ENCODE measurements at regions not wholly inside any gene's neighbourhood (a gene's known extent, or its start where the extent isn't known, plus 50 kb on each side); places are given as distances from the start of the nearest gene placed in this dataset.
"Not testable (repeated sequence)": the region's sequence is repeated elsewhere in the genome, so short reads cannot be mapped to it uniquely, and the experiment has no call there.

GRCh38 chr1:56118676-56119075 is 460.7 kb downstream of the PLPP3 start:
- DNase-seq (ENCODE audit: low read depth): not testable (repeated sequence)

GRCh38 chr1:56115701-56116100 is 463.7 kb downstream of the PLPP3 start:
- DNase-seq (ENCODE audit: low read depth): no peak

- no peak for DNase-seq (ENCODE audit: low read depth)
Observed at GRCh38 chr1:56113679-56114078, 465.7 kb downstream of the PLPP3 start.

- DNase-seq (ENCODE audit: low read depth): no peak
Observed at GRCh38 chr1:56107275-56107638, 472.1 kb downstream of the PLPP3 start.

- no peak for DNase-seq (ENCODE audit: low read depth)
Observed at GRCh38 chr1:56106531-56107274, 472.7 kb downstream of the PLPP3 start.

- no peak for DNase-seq (ENCODE audit: low read depth)
Observed at GRCh38 chr1:56105397-56105796, 474.0 kb downstream of the PLPP3 start.

GRCh38 chr1:56099766-56100265 is 479.5 kb downstream of the PLPP3 start:
- no peak for DNase-seq (ENCODE audit: low read depth)

- DNase-seq (ENCODE audit: low read depth): no peak
Observed at GRCh38 chr1:56098946-56099345, 480.4 kb downstream of the PLPP3 start.

GRCh38 chr1:56097713-56098112 is 481.6 kb downstream of the PLPP3 start:
- no peak for DNase-seq (ENCODE audit: low read depth)

GRCh38 chr1:56095696-56096665 is 483.4 kb downstream of the PLPP3 start:
- no peak for DNase-seq (ENCODE audit: low read depth)

GRCh38 chr1:56094168-56094567 is 485.2 kb downstream of the PLPP3 start:
- no peak for DNase-seq (ENCODE audit: low read depth)

GRCh38 chr1:56092684-56093570 is 486.4 kb downstream of the PLPP3 start:
- no peak for DNase-seq (ENCODE audit: low read depth)

GRCh38 chr1:56089826-56090225 is 489.5 kb downstream of the PLPP3 start:
- DNase-seq (ENCODE audit: low read depth): not testable (repeated sequence)

GRCh38 chr1:56084246-56084645 is 495.1 kb downstream of the PLPP3 start:
- no peak for DNase-seq (ENCODE audit: low read depth)

- DNase-seq (ENCODE audit: low read depth): no peak
Observed at GRCh38 chr1:56081736-56082135, 497.6 kb downstream of the PLPP3 start.

- no peak for DNase-seq (ENCODE audit: low read depth)
Observed at GRCh38 chr1:56081173-56081572, 498.2 kb downstream of the PLPP3 start.

GRCh38 chr1:56080123-56080522 is 499.2 kb downstream of the PLPP3 start:
- no peak for DNase-seq (ENCODE audit: low read depth)

- DNase-seq (ENCODE audit: low read depth): no peak
Observed at GRCh38 chr1:56079391-56079790, 500.0 kb downstream of the PLPP3 start.

GRCh38 chr1:56077206-56077605 is 502.2 kb downstream of the PLPP3 start:
- no peak for DNase-seq (ENCODE audit: low read depth)

GRCh38 chr1:56074007-56074651 is 505.2 kb downstream of the PLPP3 start:
- no peak for DNase-seq (ENCODE audit: low read depth)

GRCh38 chr1:56073614-56074006 is 505.8 kb downstream of the PLPP3 start:
- no peak for DNase-seq (ENCODE audit: low read depth)
